ENCODE measurements at regions not wholly inside any gene's neighbourhood (a gene's known extent, or its start where the extent isn't known, plus 50 kb on each side); places are given as distances from the start of the nearest gene placed in this dataset.

DNA sequence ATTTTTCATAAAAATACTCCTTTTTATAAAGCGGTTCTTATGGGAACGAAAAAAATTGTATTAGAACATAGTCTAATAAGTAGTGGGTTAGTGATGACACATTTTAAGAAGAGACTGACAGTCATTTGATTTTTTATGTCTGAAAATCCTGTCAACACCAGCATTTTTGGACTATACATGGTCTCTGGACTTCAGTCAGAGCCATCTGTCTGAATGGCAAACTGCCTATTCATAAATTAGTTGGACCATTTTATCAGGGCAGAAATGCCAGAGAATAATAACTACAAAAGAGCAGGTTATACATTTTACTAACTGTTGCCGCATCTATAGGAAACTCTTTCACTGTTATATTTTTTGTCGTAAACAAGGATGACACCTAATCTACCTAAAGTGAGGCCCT, 437.6 kb downstream of the ZNF804A start (continued):
- TF ChIP-seq CTCF (IDR thresholded peaks at IDR 0.05) (no peak), POLR2AphosphoS2 (conservative IDR thresholded peaks at IDR 0.05; ENCODE audit: low read length) (no peak), CHD2 (IDR thresholded peaks at IDR 0.05; ENCODE audit: low read length, partially characterized antibody) (no peak), NFE2L2 (conservative IDR thresholded peaks at IDR 0.05; ENCODE audit: low read length) (no peak)

- no peak for FAIRE-seq
- WGBS (ENCODE audit: missing lambda C conversion rate) = 30% methylated on average over 7 of the region's 7 CpGs
These were observed 446.1 kb downstream of the ZNF804A start for GRCh38 chr2:185044323-185044874.

DNA sequence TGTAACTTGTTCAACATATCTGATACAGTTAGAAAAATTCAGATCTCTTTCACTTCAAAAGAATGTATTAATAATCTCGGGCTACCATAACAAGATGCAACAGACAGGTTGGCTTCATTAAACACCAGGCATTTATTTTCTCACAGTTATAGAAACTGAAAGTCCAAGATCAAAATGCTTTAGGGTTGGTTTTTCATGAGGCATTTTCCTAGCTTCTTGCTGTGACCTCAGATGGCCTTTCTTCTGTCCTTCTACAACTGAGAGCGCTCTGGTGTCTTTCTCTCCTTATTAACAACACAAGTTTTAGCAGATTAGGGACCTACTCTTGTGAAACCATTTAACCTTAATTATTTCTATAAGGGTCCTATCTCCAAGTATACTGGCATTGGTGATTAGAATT, 452.5 kb downstream of the ZNF804A start:
- H3K4me1 ChIP-seq = no peaks in the 10 kb centered on the region
- H3K4me3 ChIP-seq = no peak overlapping the region
- no peaks in the 10 kb centered on the region for H3K9me3 ChIP-seq
- no peak for TF ChIP-seq POLR2AphosphoS2 (conservative IDR thresholded peaks at IDR 0.05; ENCODE audit: low read length)
- no peak for TF ChIP-seq CHD4 (IDR thresholded peaks at IDR 0.05; ENCODE audit: borderline replicate concordance)
- no peak for TF ChIP-seq CBX2 (IDR thresholded peaks at IDR 0.05; ENCODE audit: borderline replicate concordance, low read depth)
- TF ChIP-seq MAZ (IDR thresholded peaks at IDR 0.05; ENCODE audit: borderline replicate concordance, low read depth, low read length) = no peak
- no peak for TF ChIP-seq TP53 (CRISPR knock-in tag; IDR thresholded peaks at IDR 0.05)
- TF ChIP-seq ZC3H11A (IDR thresholded peaks at IDR 0.05) = no peak
- no peak for TF ChIP-seq ZSCAN20 (CRISPR knock-in tag; IDR thresholded peaks at IDR 0.05)
- no peak for TF ChIP-seq GATA3 (IDR thresholded peaks at IDR 0.05; ENCODE audit: borderline replicate concordance)
- TF ChIP-seq BHLHE40 (IDR thresholded peaks at IDR 0.05; ENCODE audit: low read depth, low read length) = no peak
- no peak for TF ChIP-seq ZNF302 (CRISPR knock-in tag; IDR thresholded peaks at IDR 0.05)
- TF ChIP-seq KDM1A (IDR thresholded peaks at IDR 0.05; ENCODE audit: low read depth) = no peak
- no peak for TF ChIP-seq RFX5 (IDR thresholded peaks at IDR 0.05)
- TF ChIP-seq FOXS1 (CRISPR knock-in tag; IDR thresholded peaks at IDR 0.05) = no peak
- DNase-seq (ENCODE audit: low read depth in 1 of 2, low spot score in 1 of 2) (no peak), FAIRE-seq (no peak), ATAC-seq (no peak)
- whole genome bisulfite sequencing (ENCODE audit: missing lambda C conversion rate) = 22% methylated on average over 2 of the region's 2 CpGs
- H3K4me2 ChIP-seq = no peak overlapping the region
- POLR2A ChIA-PET = no interaction called here
- CTCF ChIA-PET = no interaction called here
- no peak overlapping the region for H3K27ac ChIP-seq

More at GRCh38 chr2:185044323-185044874, 446.1 kb downstream of the ZNF804A start:
- peaks cover 7% of the 10 kb centered on the region; the same call in 2 of the 3 replicates for H3K9me3 ChIP-seq
- H3K4me3 ChIP-seq = no peak overlapping the region
- CTCF ChIA-PET = interaction anchor here (0.6 kb wide), 1 partner anchor 72 kb away, joined by 3 read pairs; no protein-coding TSS in a partner anchor
- H3K4me2 ChIP-seq = no peak overlapping the region
- POLR2A ChIA-PET = no interaction called here
- no peak for DNase-seq (ENCODE audit: low read depth in 1 of 2, low spot score in 1 of 2)
- H3K4me1 ChIP-seq = no peaks in the 10 kb centered on the region
- ATAC-seq = no peak
- H3K27ac ChIP-seq = no peak overlapping the region
- TF ChIP-seq RCOR1 (IDR thresholded peaks at IDR 0.05; ENCODE audit: low read depth, low read length) (no peak), NFE2L2 (conservative IDR thresholded peaks at IDR 0.05; ENCODE audit: low read length) (no peak), TP53 (CRISPR knock-in tag; IDR thresholded peaks at IDR 0.05) (no peak), PBX3 (IDR thresholded peaks at IDR 0.05) (no peak), HMGXB4 (CRISPR knock-in tag; IDR thresholded peaks at IDR 0.05; ENCODE audit: borderline replicate concordance) (no peak), HDAC2 (IDR thresholded peaks at IDR 0.05) (no peak), FOXS1 (CRISPR knock-in tag; IDR thresholded peaks at IDR 0.05) (no peak), ZNF302 (CRISPR knock-in tag; IDR thresholded peaks at IDR 0.05) (no peak), HEYL (CRISPR knock-in tag; IDR thresholded peaks at IDR 0.05) (no peak), CHD2 (IDR thresholded peaks at IDR 0.05; ENCODE audit: low read length, partially characterized antibody) (no peak)
- TF ChIP-seq, protein P1, sequence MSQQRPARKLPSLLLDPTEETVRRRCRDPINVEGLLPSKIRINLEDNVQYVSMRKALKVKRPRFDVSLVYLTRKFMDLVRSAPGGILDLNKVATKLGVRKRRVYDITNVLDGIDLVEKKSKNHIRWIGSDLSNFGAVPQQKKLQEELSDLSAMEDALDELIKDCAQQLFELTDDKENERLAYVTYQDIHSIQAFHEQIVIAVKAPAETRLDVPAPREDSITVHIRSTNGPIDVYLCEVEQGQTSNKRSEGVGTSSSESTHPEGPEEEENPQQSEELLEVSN (IDR thresholded peaks at IDR 0.05; ENCODE audit: borderline replicate concordance, low read depth) = no peak

Data from A549 (cell line).